T-helper 9 cell (primary cell): ENCODE measurements at regions not wholly inside any gene's neighbourhood (a gene's known extent, or its start where the extent isn't known, plus 50 kb on each side); places are given as distances from the start of the nearest gene placed in this dataset.

Source experiments
- DNase-seq: peaks from one replicate; pipeline ENCODE4 v3.0.0-alpha.2; 2020

GRCh38 chr1:168875831-168876230 lies 146.8 kb upstream of the DPT start:
- DNase-seq, result no peak

- DNase-seq, result no peak
Measured at GRCh38 chr1:168876830-168877229, 147.8 kb upstream of the DPT start.

DNA sequence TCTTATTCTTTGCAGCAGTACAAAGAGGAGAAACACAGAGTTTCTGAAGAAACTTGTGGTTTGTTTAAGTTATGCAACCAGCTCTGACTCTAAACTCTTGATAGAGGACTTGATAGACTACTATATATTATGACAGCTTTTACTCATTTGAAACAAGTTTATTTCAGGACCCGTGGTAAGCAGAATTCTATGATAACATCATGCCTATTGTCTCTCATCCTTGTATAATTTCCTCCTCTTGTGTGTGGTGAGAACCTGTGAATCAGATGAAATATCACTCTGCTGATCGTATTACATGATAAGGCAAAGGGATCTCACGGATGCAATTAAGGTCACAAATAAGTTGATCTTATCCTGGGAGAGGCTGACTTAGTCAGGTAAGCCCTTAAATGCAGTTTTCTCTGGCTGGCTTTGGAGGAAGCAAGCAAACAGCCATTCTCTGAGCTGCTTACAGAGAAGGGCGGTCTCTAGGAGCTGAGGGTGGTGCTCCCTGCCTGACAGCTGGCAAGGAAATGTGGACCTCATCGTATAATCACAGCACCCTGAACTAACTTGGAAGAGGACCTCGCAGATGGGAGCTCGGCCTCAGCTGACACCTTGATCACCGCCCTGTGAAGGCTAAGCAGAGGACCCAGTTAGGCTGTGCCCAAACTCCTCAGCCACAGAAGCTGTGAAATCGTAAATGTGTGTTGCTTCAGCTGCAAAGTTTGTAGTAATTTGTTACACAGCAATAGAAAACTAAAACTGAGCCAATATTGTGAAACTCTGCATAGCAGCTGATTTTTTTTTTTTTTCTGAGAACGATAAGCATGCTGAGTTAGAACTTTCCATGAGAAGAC lies 151.1 kb upstream of the DPT start:
- no peak for DNase-seq

GRCh38 chr1:168881656-168882260 lies 152.8 kb upstream of the DPT start:
- no peak for DNase-seq

GRCh38 chr1:168887381-168887780 lies 158.4 kb upstream of the DPT start:
- no peak for DNase-seq

DNA sequence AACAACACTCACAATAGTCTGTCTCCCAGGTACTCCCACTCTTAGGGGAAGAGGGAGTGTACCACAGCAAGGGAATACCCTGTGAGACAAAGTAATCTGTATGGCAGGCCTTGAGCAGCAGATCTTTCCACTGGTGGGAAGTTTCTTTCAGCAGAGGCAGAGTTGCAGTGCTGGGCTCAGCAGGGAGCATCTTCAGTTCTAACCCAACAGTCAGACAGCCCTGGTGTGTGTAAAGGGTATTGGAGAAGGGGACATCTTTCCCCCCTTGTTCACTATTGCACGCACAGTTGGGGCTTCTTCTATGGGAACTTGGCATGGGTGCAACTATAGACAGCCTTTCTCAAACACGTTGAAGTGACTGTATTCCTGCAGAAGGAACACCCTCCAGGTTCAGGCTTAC lies 159.4 kb upstream of the DPT start:
- no peak for DNase-seq

DNA sequence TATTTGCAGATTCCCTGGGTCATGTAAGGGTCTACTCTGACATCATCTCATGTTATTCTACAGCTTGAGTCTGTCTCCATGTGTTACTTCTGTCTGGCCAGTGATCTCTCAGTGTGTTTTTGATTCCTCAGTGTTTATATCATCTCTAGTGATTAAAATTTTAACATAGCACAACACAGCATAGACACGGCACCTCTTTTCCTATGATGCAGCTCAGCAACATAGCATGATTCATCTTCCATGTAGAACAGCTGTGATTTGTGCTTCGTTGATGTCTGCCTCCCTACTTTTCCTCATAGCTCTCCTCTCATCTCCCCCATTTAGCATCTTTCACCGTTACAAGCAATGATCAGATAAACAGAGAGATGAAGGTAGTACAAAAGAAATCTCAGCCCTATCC lies 163.9 kb upstream of the DPT start:
- no peak for DNase-seq

- DNase-seq, result no peak
Measured at GRCh38 chr1:168893359-168893801, 164.4 kb upstream of the DPT start.

DNA sequence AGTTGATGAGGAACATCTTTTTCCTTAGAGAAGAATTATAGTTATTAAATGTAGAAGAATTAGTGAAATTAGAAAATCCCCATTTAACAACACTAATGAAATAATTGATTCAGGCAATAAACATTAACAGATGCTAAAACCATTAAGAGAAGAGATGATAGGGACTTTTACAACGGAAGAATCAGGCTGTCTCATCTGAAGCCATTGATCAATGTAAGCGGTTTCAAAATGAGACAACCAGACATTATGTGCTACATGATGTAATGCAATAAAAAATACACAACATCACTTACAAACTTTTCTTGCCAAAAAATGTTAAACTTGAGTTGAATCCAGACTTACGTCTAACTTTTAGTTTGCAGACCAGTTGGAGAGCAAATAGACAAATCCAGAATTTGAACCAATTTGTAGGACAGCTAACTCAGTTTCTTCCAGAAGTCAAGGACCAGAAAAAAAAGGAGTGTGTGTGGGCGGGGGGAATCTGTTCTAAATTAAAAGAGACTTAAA lies 165.4 kb upstream of the DPT start:
- no peak for DNase-seq

DNA sequence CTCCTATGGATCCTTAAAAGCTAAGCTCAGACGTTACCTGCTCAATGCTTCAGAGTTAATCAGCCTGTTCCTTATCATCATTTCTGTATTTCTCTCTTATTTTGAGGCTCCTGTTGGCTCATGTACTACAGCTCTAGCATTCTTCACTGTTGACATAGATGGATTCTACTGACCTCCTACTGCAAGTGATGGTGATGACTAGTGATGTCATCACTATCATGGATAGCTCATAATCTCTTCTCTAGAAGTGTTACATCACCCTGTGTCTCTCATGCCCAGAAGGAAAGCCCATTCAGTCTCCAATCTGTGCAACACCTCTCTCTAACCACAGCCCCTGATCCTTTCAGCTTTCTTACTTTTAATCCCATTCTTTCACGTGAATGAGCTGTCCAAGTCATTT lies 168.2 kb upstream of the DPT start:
- DNase-seq, result no peak

DNA sequence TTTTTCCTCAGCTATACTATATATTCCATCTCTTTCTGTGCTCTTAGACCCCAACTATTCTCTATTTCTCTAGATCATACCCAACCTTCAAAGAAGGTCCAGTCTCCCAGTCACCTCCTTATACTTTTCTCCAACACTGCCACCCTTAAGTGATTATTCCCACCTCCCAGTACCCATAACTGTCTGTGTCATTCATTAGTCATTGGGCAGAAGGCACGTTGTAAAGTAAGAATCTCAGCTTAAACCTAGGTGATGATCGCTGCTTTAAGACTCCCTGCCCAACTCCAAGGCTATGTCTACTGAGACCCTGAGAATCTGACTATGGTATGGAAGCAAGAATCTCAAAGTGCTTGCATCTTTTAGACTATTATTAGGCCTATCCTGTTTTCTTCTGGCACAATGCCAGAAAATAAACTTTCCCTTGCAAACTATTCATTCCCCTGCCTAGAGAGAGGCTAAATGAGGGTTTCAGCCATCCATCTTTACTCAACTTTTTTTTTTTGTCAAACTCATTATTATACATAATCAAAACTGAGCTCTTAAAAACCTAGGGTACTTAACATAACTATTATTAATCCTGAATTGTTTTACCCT lies 174.3 kb upstream of the DPT start:
- DNase-seq, result no peak

DNA sequence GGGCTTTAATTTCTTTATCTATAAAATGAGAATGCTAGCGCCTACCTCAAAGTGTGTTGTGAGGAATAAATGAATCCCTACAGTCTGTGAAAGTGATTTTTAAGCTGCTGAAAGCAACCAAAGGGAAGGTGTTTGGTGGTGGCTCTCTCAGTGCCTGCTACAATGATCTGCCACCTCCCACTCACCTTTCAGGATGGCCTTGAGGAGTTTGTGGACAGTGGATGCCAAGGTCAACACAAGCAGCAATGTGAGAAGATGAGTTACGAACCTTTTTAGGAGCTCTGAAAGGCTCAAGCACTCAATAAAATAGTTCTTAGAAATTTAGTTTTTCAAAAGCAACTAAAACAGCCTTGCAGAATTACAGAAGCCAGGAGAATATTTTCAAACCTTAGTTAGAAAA lies 176.6 kb upstream of the DPT start:
- DNase-seq, result no peak

DNA sequence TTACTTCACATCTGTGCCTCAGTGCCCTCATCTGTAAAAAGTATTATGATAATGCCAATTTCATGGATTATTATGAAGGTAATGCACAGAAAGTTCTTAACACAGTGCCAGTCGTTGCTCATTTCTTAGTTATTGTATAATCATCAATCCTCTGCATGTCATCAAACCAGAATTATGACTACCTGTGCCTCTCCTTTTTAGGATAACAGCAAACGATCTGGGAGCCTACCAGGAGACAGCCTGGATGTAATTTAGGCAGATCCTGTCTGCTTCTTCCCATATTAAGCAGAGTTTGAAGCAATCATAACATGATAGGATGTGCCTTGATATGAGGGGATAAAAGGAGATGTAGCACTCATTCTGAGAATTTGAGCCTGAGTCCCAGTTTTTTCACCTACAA lies 177.4 kb upstream of the DPT start:
- DNase-seq, result no peak

- DNase-seq, result no peak
Measured at GRCh38 chr1:168907053-168907452, 178.0 kb upstream of the DPT start.

- DNase-seq, result no peak
Measured at GRCh38 chr1:168907786-168908348, 178.9 kb upstream of the DPT start.

DNA sequence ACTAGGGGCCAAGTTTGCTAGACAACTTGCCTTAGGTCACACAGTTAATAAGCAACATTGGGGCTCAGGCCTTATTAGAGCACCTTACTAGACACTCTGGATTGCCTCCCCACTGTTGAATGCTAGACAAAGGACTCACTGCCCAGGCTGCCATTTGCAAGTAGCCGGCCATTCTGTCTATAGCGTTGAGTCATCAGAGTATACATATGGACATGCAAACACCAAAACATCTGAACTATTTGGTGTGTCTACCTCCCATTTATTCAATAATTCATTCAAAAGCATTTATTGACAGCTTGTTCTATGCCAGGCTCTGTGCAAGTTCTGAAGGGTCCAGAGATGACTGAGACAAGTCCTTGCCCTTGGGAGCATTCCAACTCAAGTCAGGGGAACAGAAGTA lies 181.4 kb upstream of the DPT start:
- no peak for DNase-seq

GRCh38 chr1:168911370-168911769 lies 182.4 kb upstream of the DPT start:
- DNase-seq, result no peak

GRCh38 chr1:168913711-168914463 lies 184.9 kb upstream of the DPT start:
- DNase-seq, result no peak

DNA sequence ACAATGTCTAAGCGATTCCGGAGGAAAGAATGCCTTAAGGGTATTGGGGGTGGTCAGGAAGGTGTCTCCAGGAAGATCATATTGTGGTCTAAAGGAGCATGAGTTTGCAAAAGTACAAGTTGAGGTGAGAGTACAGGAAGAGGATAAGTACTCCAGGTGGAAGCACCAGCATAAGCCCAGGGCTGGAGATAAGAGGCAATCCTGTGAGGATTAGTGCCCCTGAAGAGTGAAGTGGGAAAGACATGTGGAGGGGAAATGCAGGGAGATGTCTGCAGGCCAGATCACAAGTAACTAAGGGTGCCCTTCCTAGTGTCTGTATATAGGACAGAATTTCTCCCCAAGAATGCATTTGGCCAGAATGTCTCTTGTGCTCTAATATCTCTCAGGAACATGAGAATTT lies 188.3 kb upstream of the DPT start:
- no peak for DNase-seq

- DNase-seq, result no peak
Measured at GRCh38 chr1:168917796-168918195, 188.7 kb upstream of the ATP1B1 start.

DNA sequence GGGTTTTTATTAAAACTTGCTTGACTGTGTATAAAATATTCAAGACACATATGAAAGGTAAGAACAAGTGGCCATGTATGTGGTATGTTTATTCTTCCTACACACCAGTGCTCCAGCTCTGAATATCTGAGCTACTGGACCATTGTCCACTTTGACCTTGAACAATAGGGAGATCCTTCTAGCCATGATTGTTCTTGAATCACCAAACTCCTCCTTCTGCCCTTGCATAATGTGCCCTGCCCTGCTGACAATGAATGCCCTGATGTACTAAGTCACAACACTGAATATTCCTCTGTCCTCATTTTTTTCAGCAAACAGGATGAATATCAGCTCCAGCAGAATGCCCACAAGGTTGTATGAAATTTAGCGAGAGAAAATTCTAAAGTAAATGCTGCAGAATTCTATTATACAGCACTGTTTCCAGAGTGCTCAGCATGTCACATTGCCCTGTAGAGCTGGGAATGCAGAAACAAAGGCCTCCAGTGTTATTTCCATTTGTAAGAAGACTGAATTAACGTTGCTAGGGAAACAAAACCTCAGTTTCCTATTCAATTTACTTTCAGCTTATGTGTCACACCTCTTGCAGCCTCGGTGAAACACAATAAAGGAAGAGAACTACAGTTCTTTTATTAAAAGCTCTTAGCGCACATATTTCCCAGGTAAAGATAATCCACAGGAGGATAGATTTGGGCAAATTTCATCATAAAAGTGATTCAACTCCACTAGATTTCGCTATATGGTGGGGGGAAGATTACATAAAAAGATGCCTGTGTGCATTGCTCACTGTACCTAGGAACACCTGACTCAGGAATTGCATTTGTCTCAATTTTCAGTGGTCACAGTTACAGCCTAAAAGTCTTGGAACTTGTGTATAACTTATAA lies 187.4 kb upstream of the ATP1B1 start:
- no peak for DNase-seq
